A673 (cell line): ENCODE measurements at regions not wholly inside any gene's neighbourhood (a gene's known extent, or its start where the extent isn't known, plus 50 kb on each side); places are given as distances from the start of the nearest gene placed in this dataset.

Experiments
- EZH2 ChIP-seq: fragments of 200-600 bp; sonication (generic); IDR thresholded peaks from 2 replicates; pipeline ENCODE4 v1.6.1; 2017; ENCODE audit warnings: borderline replicate concordance, low read depth, mild to moderate bottlenecking, mixed read lengths, antibody characterized with exemption, low read length; ENCODE audit not compliant: poor library complexity, severe bottlenecking
- TF ChIP-seq, protein P1 (sequence below): fragments of 300-800, 200-600 bp; sonication (generic); conservative IDR thresholded peaks from 2 replicates; pipeline ENCODE4 v1.5.1; 2017; ENCODE audit warnings: low read depth, mild to moderate bottlenecking, antibody characterized with exemption, low read length, moderate library complexity, mixed read lengths

DNA sequence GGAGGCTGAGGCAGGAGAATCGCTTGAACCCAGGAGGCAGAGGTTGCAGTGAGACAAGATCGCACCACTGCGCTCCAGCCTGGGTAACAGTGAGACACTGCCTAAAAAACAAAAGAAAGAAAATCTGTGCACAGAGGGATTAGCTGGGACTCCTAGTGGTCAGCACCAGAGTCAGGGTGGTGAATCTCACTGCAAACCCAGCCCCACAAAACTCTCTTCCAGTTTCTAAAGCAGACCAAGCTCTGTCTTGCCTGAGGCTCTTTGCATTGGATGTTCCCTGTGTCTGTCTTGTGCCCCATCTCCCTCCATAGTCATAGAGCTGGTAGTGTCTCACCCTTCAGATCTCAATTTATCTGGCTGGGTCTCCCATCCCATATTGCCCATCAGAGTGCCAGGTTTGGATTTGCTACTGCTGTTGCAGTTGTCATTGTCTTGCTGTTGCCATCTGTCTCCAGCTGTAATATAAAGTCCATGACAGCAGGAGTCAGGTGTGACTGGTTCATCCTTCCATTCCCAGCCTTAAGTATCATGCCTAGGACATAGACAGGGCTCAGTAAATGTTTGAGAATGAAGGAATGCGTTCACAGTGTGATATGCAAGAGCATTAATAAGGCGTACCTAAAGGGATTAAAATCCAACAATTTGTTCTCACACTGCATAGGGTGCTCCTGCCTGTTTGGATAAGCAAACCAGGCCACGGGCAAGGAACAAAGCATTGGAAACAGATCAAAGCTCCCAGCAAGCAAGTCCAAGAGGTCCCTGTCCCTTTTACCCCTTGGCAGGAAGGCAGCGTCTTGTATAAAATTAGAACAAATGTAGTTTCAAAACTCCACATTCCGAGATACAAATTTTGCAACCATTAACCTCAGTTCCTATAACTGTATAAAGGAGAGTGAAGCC is 614.6 kb upstream of the CDH5 start:
- TF ChIP-seq, protein P1, sequence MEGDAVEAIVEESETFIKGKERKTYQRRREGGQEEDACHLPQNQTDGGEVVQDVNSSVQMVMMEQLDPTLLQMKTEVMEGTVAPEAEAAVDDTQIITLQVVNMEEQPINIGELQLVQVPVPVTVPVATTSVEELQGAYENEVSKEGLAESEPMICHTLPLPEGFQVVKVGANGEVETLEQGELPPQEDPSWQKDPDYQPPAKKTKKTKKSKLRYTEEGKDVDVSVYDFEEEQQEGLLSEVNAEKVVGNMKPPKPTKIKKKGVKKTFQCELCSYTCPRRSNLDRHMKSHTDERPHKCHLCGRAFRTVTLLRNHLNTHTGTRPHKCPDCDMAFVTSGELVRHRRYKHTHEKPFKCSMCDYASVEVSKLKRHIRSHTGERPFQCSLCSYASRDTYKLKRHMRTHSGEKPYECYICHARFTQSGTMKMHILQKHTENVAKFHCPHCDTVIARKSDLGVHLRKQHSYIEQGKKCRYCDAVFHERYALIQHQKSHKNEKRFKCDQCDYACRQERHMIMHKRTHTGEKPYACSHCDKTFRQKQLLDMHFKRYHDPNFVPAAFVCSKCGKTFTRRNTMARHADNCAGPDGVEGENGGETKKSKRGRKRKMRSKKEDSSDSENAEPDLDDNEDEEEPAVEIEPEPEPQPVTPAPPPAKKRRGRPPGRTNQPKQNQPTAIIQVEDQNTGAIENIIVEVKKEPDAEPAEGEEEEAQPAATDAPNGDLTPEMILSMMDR: no peak
- no peak for TF ChIP-seq EZH2
